Right lobe of liver (tissue), 6 donors: ENCODE measurements at regions not wholly inside any gene's neighbourhood (a gene's known extent, or its start where the extent isn't known, plus 50 kb on each side); places are given as distances from the start of the nearest gene placed in this dataset.

Experiments
- ATAC-seq, 4 donors: fragments of 200-7000 bp; cut with Tn5 transposase; one replicate each; pipeline ENCODE4 v1.9.1; 2020; ENCODE audit warnings: mild to moderate bottlenecking in 4 of 4, moderate library complexity in 4 of 4
- DNase-seq, 3 donors: peaks; one replicate each; pipeline ENCODE4 v3.0.0-alpha.2; 2020
- H3K27ac ChIP-seq, 3 donors: fragments of 200-600 bp; one replicate each; pipeline ENCODE4 v1.8.0; 2022
- H3K27me3 ChIP-seq, 2 donors: fragments of 200-600 bp; one replicate each; pipeline ENCODE4 v1.8.0; 2022
- H3K36me3 ChIP-seq, 4 donors: fragments of 200-600 bp; sonication (generic) in 1 of 4; one replicate each; pipeline versions ENCODE4 v1.5.1 to v1.8.0; 2017 to 2022; ENCODE audit warnings: control low read depth in 1 of 4
- H3K4me1 ChIP-seq, 4 donors: fragments of 200-600 bp; sonication (generic) in 1 of 4; one replicate each; pipeline versions ENCODE4 v1.5.1 to v1.8.0; 2017 to 2022; ENCODE audit warnings: control low read depth in 1 of 4
- H3K4me3 ChIP-seq, 3 donors: fragments of 200-600 bp; one replicate each; pipeline ENCODE4 v1.8.0; 2022
- H3K9me3 ChIP-seq, 4 donors: fragments of 200-600 bp; sonication (generic) in 1 of 4; one replicate each; pipeline versions ENCODE4 v1.5.1 to v1.8.0; 2017 to 2022; ENCODE audit warnings: control low read depth in 1 of 4
- POLR2A ChIP-seq: fragments of 450-650 bp; IDR thresholded peaks from one replicate; pipeline ENCODE4 v1.6.1; 2017; ENCODE audit warnings: antibody characterized with exemption, mild to moderate bottlenecking
- WGBS: methylation state at CpG from one replicate; pipeline ENCODE4 v1.1.6; 2018; ENCODE audit warnings: low coverage, low lambda C conversion rate; ENCODE audit not compliant: insufficient coverage; ENCODE audit errors: missing lambda C conversion rate; 5-methylcytosine and 5-hydroxymethylcytosine counted together
- intact Hi-C, 2 donors: fragments of 100-400 bp; cut with DNase I; formaldehyde crosslinking; loops; one replicate each; pipeline versions ENCODE4 v1.11.2 to v1.14.1; 2022
- TF ChIP-seq, protein P1 (sequence below), 4 donors: fragments of 200-600 bp in 3 of 4; fragments of 450-650 bp in 1 of 4; IDR thresholded peaks; one replicate each; pipeline versions ENCODE4 v1.5.1 to v1.8.0; 2016 to 2022; ENCODE audit warnings: antibody characterized with exemption in 4 of 4, mild to moderate bottlenecking in 2 of 4
- donor health status: DM: no; HTN: yes; CAD: no.
- donor health status: DM: no; HTN: no; CAD: no.
- donor health status: DM: no; HTN: no; CAD: no.
- donor health status: DM: no; HTN: yes; CAD: no.
- donor health status: DM: no; HTN: yes; CAD: no.

DNA sequence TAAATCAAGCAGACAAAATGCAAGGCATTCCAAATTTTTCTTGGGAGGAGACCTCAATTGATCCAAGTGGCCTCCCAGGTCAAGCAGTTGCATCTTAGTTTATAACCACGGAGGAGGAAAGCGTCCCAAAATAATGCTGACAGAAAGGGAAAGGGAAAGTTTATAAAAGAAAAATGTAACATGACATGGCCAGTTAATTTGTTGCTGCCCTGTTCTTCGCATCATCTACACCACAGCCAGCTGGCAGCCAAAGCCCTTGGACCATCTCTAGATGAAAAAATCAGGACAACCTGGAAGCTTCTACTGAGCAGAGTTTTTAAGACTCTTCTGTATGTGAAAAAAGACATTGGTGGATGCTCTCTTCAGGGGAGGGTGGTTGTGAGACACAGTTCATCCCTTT, 128.8 kb upstream of the FBXL7 start:
- ATAC-seq = no peak
- Histone ChIP-seq H3K4me1 (peaks cover 0 to 18% (median 2%) of the 10 kb centered on the region in 4 donors), H3K27me3 (no peaks in the 10 kb centered on the region), H3K27ac (no peak overlapping the region), H3K9me3 (no peaks in the 10 kb centered on the region), H3K4me3 (no peak overlapping the region), H3K36me3 (no peaks in the 10 kb centered on the region)
- intact Hi-C loops = no loop called here
- no peak for DNase-seq
- TF ChIP-seq POLR2A = no peak
- TF ChIP-seq, protein P1, sequence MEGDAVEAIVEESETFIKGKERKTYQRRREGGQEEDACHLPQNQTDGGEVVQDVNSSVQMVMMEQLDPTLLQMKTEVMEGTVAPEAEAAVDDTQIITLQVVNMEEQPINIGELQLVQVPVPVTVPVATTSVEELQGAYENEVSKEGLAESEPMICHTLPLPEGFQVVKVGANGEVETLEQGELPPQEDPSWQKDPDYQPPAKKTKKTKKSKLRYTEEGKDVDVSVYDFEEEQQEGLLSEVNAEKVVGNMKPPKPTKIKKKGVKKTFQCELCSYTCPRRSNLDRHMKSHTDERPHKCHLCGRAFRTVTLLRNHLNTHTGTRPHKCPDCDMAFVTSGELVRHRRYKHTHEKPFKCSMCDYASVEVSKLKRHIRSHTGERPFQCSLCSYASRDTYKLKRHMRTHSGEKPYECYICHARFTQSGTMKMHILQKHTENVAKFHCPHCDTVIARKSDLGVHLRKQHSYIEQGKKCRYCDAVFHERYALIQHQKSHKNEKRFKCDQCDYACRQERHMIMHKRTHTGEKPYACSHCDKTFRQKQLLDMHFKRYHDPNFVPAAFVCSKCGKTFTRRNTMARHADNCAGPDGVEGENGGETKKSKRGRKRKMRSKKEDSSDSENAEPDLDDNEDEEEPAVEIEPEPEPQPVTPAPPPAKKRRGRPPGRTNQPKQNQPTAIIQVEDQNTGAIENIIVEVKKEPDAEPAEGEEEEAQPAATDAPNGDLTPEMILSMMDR (IDR thresholded peaks at IDR 0.05) = no peak
- 92% methylated on average over 3 of the region's 3 CpGs for WGBS

DNA sequence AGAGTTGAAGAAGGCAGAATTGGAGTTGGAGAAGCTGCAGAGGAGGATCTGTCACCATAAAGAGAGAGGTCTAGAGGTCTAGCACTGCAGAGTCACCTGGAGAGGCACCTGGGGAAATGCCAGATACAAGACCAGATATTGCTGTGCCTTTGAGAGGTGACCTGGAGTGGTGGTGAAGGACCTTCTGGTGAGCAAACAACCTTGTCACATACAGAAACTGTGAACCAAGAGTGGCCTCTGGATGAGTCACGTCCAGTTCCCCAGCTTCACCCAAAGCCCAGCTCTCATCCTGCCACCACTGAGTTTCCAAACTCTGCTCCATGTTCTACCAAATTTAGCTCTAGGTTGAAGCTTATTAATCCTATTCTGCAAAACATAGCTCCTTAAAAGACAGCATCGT, 131.1 kb upstream of the FBXL7 start:
- Histone ChIP-seq H3K36me3 (no peaks in the 10 kb centered on the region), H3K4me1 (peaks cover 0 to 11% (median 2%) of the 10 kb centered on the region in 4 donors), H3K27me3 (no peaks in the 10 kb centered on the region), H3K9me3 (no peaks in the 10 kb centered on the region), H3K4me3 (no peak overlapping the region), H3K27ac (no peak overlapping the region)
- ATAC-seq (peak in 3 of 4 donors; percentile 28 to 82 (median 75)), DNase-seq (no peak)
- intact Hi-C loops = no loop called here
- WGBS = 66% methylated on average over 2 of the region's 2 CpGs
- TF ChIP-seq, protein P1 (IDR thresholded peaks at IDR 0.05) = no peak
- TF ChIP-seq POLR2A = no peak

DNA sequence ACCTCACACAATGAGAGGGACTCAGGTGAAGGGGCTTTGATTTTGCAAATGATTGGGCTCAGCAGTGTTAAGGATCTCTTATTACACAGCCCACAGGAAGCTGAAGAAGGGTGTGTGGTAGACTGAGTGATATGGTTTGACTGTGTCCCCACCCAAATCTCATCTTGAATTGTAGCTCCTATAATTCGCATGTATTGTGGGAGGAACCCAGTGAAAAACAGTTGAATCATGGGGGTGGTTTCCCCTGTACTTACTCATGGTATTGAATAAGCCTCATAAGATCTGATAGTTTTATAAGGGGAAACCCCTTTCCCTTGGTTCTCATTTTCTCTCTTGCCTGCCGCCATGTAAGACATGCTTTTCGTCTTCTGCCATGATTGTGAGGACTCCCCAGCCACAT, 132.5 kb upstream of the FBXL7 start:
- intact Hi-C loops = no loop called here
- Histone ChIP-seq H3K36me3 (no peaks in the 10 kb centered on the region), H3K4me3 (no peak overlapping the region), H3K4me1 (peaks cover 0 to 11% (median 2%) of the 10 kb centered on the region in 4 donors), H3K27me3 (no peaks in the 10 kb centered on the region), H3K27ac (no peak overlapping the region), H3K9me3 (peaks cover 0 to 2% (median 0%) of the 10 kb centered on the region in 4 donors)
- TF ChIP-seq, protein P1 (IDR thresholded peaks at IDR 0.05) = no peak
- no peak for TF ChIP-seq POLR2A
- no peak for DNase-seq
- 94% methylated on average over 3 of the region's 3 CpGs for WGBS
- no peak for ATAC-seq

DNA sequence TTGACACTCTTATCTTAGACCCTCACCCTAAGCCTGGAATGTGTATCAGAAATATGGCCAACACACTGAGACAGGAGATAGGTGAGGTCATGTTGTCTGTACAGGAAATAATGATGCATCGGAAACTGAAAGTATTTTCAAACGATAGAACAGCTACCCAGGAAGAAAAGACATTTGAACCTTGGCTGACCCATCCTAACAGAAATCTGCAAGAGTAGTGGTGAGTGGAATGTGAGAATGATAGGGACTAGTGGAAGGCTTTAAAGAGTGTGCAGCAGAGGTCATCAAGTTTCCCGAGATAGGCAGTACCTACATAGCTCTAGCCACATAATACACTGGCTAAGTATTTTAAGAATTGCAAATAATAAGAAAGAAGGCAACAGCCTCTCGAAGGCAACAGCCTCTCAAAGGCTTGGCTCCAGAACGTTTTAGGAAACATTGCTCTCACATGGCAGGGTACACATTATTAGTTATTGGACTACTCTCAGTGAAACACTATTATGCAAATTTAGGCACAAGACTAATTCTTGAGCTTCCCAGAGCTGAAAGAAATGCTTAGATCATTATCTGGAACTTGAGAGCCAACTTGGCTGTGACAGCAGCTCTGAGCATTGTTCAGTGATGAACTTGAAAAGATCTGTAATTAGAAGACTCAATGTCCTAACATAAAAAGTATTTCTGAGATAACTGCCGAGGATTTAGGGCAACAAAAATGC, 133.1 kb upstream of the FBXL7 start:
- no peak for TF ChIP-seq POLR2A
- TF ChIP-seq, protein P1 (IDR thresholded peaks at IDR 0.05) = no peak
- Histone ChIP-seq H3K36me3 (no peaks in the 10 kb centered on the region), H3K9me3 (peaks cover 0 to 7% (median 0%) of the 10 kb centered on the region in 4 donors), H3K27me3 (no peaks in the 10 kb centered on the region), H3K27ac (no peak overlapping the region), H3K4me3 (no peak overlapping the region), H3K4me1 (peaks cover 0 to 11% (median 2%) of the 10 kb centered on the region in 4 donors)
- DNase-seq = no peak
- intact Hi-C loops = no loop called here
- ATAC-seq = peak; percentile 90 to 93 (median 93)
- WGBS = 19% methylated on average over 6 of the region's 6 CpGs
